Coronary artery (tissue), 2 donors: ENCODE measurements at regions not wholly inside any gene's neighbourhood (a gene's known extent, or its start where the extent isn't known, plus 50 kb on each side); places are given as distances from the start of the nearest gene placed in this dataset.

Experiments
- DNase-seq: peaks from one replicate; pipeline ENCODE4 v3.0.0-alpha.2; 2017; ENCODE audit warnings: low spot score
- H3K27ac ChIP-seq, 2 donors: fragments of 200-600 bp; sonication (generic); one replicate each; pipeline ENCODE4 v1.5.1; 2016 to 2019
- H3K4me3 ChIP-seq: fragments of 200-600 bp; sonication (generic); 2 replicates; pipeline ENCODE4 v1.5.1; 2016; ENCODE audit warnings: mild to moderate bottlenecking, moderate library complexity
- CTCF ChIP-seq: fragments of 200-600 bp; sonication (generic); IDR thresholded peaks from one replicate; pipeline ENCODE4 v1.5.1; 2019; ENCODE audit warnings: antibody characterized with exemption

- TF ChIP-seq CTCF, result no peak
- Histone ChIP-seq H3K4me3 (no peak overlapping the region), H3K27ac (no peak overlapping the region)
- no peak for DNase-seq
These were observed 156.1 kb downstream of the ZNF330 start for GRCh38 chr4:141376769-141377168.

GRCh38 chr4:141387299-141387698 is 166.6 kb downstream of the ZNF330 start:
- no peak for DNase-seq
- no peak overlapping the region for H3K27ac ChIP-seq
- H3K4me3 ChIP-seq, result no peak overlapping the region
- TF ChIP-seq CTCF, result no peak

GRCh38 chr4:141388481-141388880 is 167.8 kb downstream of the ZNF330 start:
- Histone ChIP-seq H3K27ac (no peak overlapping the region), H3K4me3 (no peak overlapping the region)
- no peak for DNase-seq
- no peak for TF ChIP-seq CTCF

DNA sequence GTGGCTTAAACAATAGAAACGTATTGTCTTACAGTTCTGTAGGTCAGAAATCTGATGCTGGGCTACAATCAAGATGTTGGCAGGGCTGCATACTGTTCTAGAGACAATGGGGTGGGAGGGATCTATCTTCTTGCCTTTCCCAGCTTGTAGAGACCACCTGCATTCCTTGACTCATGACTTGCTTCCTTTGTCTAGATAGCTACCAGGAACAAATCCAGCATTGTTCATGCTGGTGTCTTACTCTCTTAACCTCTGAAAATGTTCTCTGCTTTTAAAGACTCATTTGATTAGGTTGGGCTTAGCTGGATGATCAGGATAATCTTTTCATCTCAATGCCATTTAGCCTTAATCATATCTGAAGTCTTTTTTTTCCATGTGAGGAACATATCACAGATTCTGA is 169.0 kb downstream of the ZNF330 start:
- no peak for DNase-seq
- Histone ChIP-seq H3K4me3 (no peak overlapping the region), H3K27ac (no peak overlapping the region)
- TF ChIP-seq CTCF, result no peak

- no peak for DNase-seq
- Histone ChIP-seq H3K27ac (no peak overlapping the region), H3K4me3 (no peak overlapping the region)
- TF ChIP-seq CTCF, result no peak
These were observed 169.9 kb downstream of the ZNF330 start for GRCh38 chr4:141390571-141390970.

DNA sequence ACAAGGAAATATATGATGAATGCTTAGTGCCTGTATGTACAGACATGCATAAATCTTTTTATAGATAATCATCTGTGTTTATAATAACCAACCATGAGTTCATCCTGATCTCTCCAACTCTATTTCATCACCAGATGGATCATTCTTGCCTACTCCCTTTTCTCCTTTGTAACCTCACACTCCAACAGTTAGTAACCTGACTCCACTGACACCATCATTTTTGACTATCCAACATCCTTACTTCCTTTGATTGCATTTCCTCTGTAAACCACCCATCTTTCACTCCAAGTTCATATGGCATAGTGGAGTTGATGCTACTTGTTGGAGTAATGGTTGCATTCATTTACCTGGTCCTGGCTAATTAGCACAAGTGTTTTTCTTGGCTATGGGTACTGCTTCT is 170.6 kb downstream of the ZNF330 start:
- H3K27ac ChIP-seq, result no peak overlapping the region
- no peak for TF ChIP-seq CTCF
- H3K4me3 ChIP-seq, result no peak overlapping the region
- no peak for DNase-seq

DNA sequence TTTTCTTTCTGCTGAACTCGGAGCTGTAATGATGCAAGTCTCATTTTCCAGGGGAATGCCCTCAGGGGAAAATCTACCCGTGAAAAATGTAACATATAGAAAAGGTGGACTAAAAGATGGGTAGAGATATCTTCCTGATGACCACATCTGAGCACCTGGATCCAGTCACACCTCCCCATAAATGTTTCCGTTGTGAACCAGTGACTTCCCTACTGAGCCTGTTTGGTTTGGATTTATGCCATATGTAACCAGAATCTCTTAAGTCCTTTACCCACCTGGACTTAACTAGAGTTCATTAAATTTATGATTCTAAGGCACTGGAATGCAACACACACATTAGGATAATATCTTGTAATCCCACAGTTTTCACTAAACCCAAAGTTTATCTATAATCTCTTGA is 171.1 kb downstream of the ZNF330 start:
- TF ChIP-seq CTCF, result no peak
- DNase-seq, result no peak
- Histone ChIP-seq H3K4me3 (no peak overlapping the region), H3K27ac (no peak overlapping the region)
